ENCODE measurements at regions not wholly inside any gene's neighbourhood (a gene's known extent, or its start where the extent isn't known, plus 50 kb on each side); places are given as distances from the start of the nearest gene placed in this dataset.
A peak's percentile ranks its signal among the peaks of the same experiment; 100 is the strongest.
"Not testable (repeated sequence)": the region's sequence is repeated elsewhere in the genome, so short reads cannot be mapped to it uniquely, and the experiment has no call there.

DNA sequence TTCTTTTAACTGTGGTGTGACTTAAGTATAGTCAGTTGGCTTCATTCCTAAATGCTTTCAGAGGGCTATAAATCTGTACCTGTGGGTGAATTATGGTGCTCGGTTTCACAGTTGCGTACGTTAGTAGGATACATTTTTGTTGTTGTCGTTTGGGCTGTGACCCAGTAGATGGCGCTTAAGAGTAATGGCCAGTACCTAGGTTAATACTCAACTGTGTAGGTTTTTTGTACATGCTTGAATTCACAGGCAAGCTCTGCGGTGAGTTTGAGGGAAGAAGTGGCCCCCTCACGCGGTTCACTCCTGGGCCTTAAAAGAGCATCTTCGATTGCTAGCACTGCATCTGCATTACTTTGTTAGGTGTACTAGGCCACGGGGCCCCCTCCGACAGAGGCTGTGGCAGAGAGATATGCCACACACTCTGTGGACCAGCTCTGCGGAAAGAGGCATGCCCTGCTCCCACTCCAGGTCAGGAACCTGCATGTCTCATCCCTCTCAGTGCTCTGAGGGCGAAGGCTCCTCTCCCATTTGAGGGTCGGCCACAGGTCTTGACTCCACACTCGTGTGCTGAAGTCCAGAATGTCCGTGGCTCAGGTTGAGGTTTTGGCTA is 224.6 kb upstream of the TBL1Y start:
- not testable (repeated sequence) for H3K18ac ChIP-seq (ENCODE audit: low read length); H2AK5ac ChIP-seq (ENCODE audit: low read length); H3K56ac ChIP-seq (ENCODE audit: low read length); H3K27ac ChIP-seq (ENCODE audit: low read depth, low read length); H4K8ac ChIP-seq (ENCODE audit: low read depth, low read length); H3K4me3 ChIP-seq (ENCODE audit: low read length); H2BK120ac ChIP-seq (ENCODE audit: low read depth, low read length); H2BK15ac ChIP-seq (replicated peaks; ENCODE audit: low read depth); H3K4me2 ChIP-seq (ENCODE audit: low read length); H3K9ac ChIP-seq (ENCODE audit: low read length); H2BK5ac ChIP-seq (ENCODE audit: low read length); H3K27me3 ChIP-seq (ENCODE audit: insufficient read depth, low read length, poor library complexity); H3K79me1 ChIP-seq (ENCODE audit: low read length); H3K4ac ChIP-seq (ENCODE audit: low read depth, low read length); H3K36me3 ChIP-seq (ENCODE audit: control insufficient read depth, insufficient read depth, low read length); H3K79me2 ChIP-seq (ENCODE audit: control insufficient read depth, insufficient read depth, low read length); H4K5ac ChIP-seq (ENCODE audit: low read length); DNase-seq; H3K23ac ChIP-seq (ENCODE audit: low read length); H3K4me1 ChIP-seq (ENCODE audit: control insufficient read depth, low read depth, low read length)
- no CpG with 5 or more reads among the region's 16 CpGs for WGBS (ENCODE audit: extremely low coverage, insufficient coverage, low lambda C conversion rate)

DNA sequence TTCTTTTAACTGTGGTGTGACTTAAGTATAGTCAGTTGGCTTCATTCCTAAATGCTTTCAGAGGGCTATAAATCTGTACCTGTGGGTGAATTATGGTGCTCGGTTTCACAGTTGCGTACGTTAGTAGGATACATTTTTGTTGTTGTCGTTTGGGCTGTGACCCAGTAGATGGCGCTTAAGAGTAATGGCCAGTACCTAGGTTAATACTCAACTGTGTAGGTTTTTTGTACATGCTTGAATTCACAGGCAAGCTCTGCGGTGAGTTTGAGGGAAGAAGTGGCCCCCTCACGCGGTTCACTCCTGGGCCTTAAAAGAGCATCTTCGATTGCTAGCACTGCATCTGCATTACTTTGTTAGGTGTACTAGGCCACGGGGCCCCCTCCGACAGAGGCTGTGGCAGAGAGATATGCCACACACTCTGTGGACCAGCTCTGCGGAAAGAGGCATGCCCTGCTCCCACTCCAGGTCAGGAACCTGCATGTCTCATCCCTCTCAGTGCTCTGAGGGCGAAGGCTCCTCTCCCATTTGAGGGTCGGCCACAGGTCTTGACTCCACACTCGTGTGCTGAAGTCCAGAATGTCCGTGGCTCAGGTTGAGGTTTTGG is 208.8 kb upstream of the TBL1Y start:
- not testable (repeated sequence) for H3K4ac ChIP-seq (ENCODE audit: low read depth, low read length); H2AK5ac ChIP-seq (ENCODE audit: low read length); H2BK15ac ChIP-seq (replicated peaks; ENCODE audit: low read depth); DNase-seq; H4K8ac ChIP-seq (ENCODE audit: low read depth, low read length); H2BK5ac ChIP-seq (ENCODE audit: low read length); H3K4me1 ChIP-seq (ENCODE audit: control insufficient read depth, low read depth, low read length); H3K23ac ChIP-seq (ENCODE audit: low read length); H3K9ac ChIP-seq (ENCODE audit: low read length); H3K79me2 ChIP-seq (ENCODE audit: control insufficient read depth, insufficient read depth, low read length); H3K27ac ChIP-seq (ENCODE audit: low read depth, low read length); H3K27me3 ChIP-seq (ENCODE audit: insufficient read depth, low read length, poor library complexity); H3K18ac ChIP-seq (ENCODE audit: low read length); H3K36me3 ChIP-seq (ENCODE audit: control insufficient read depth, insufficient read depth, low read length); H4K5ac ChIP-seq (ENCODE audit: low read length); H3K79me1 ChIP-seq (ENCODE audit: low read length); H3K56ac ChIP-seq (ENCODE audit: low read length); H3K4me3 ChIP-seq (ENCODE audit: low read length); H2BK120ac ChIP-seq (ENCODE audit: low read depth, low read length); H3K4me2 ChIP-seq (ENCODE audit: low read length)
- WGBS (ENCODE audit: extremely low coverage, insufficient coverage, low lambda C conversion rate), result no CpG with 5 or more reads among the region's 16 CpGs

DNA sequence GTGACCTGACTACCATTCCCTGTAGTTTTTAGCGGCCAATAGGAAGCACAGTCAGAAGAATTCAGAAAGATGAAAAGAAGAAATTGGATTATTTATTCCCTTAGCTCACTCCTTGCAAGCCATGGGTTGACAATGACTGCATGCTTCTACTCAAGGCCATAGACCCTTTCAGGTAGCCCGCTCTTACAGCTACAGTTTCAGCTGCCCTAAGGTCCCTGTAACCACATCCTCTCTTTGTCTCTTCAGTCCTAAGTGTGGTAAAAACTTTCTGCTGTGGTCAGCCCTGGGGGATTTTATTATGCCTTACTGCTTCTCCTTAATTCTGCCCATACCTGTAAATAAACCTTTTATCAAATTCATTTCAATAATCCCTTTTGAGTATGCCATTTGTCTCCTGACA is 189.1 kb upstream of the TBL1Y start:
- H3K23ac ChIP-seq (ENCODE audit: low read length); H2AK5ac ChIP-seq (ENCODE audit: low read length); H3K79me1 ChIP-seq (ENCODE audit: low read length); H3K4me3 ChIP-seq (ENCODE audit: low read length); H3K4ac ChIP-seq (ENCODE audit: low read depth, low read length); H3K27ac ChIP-seq (ENCODE audit: low read depth, low read length); H4K5ac ChIP-seq (ENCODE audit: low read length); H3K56ac ChIP-seq (ENCODE audit: low read length); H3K4me2 ChIP-seq (ENCODE audit: low read length); H4K8ac ChIP-seq (ENCODE audit: low read depth, low read length); H3K79me2 ChIP-seq (ENCODE audit: control insufficient read depth, insufficient read depth, low read length); H3K27me3 ChIP-seq (ENCODE audit: insufficient read depth, low read length, poor library complexity); H3K4me1 ChIP-seq (ENCODE audit: control insufficient read depth, low read depth, low read length); DNase-seq; H3K36me3 ChIP-seq (ENCODE audit: control insufficient read depth, insufficient read depth, low read length); H2BK15ac ChIP-seq (replicated peaks; ENCODE audit: low read depth); H3K9ac ChIP-seq (ENCODE audit: low read length); H3K18ac ChIP-seq (ENCODE audit: low read length); H2BK5ac ChIP-seq (ENCODE audit: low read length); H2BK120ac ChIP-seq (ENCODE audit: low read depth, low read length): not testable (repeated sequence)
- no CpG with 5 or more reads among the region's 2 CpGs for WGBS (ENCODE audit: extremely low coverage, insufficient coverage, low lambda C conversion rate)

DNA sequence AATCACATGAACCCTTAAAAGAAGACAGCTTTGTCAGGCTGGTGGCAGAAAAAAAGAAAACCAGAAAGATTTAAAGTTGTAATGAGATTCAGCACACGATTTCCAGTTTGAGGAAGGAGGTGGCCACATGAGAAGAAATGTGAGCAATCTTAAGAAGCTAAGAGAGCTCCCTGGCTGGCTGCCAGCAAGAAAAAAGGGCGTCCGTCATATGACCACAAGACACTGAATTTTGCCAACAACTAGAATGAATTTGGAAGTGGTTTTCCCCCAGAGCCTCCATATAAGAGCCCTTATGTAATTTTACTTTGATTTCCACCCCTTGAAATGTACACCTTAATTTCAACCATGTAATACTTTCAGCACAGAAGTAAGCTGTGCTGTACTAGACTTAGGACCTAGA is 163.3 kb upstream of the TBL1Y start:
- H3K56ac ChIP-seq (ENCODE audit: low read length); H3K4me3 ChIP-seq (ENCODE audit: low read length); H2BK5ac ChIP-seq (ENCODE audit: low read length); H3K79me1 ChIP-seq (ENCODE audit: low read length); H2BK15ac ChIP-seq (replicated peaks; ENCODE audit: low read depth); H4K8ac ChIP-seq (ENCODE audit: low read depth, low read length); H3K23ac ChIP-seq (ENCODE audit: low read length); H4K5ac ChIP-seq (ENCODE audit: low read length); H3K27me3 ChIP-seq (ENCODE audit: insufficient read depth, low read length, poor library complexity); H3K9ac ChIP-seq (ENCODE audit: low read length); H3K4me2 ChIP-seq (ENCODE audit: low read length); H3K4ac ChIP-seq (ENCODE audit: low read depth, low read length); H3K36me3 ChIP-seq (ENCODE audit: control insufficient read depth, insufficient read depth, low read length); H2AK5ac ChIP-seq (ENCODE audit: low read length); H3K27ac ChIP-seq (ENCODE audit: low read depth, low read length); H3K18ac ChIP-seq (ENCODE audit: low read length); H3K4me1 ChIP-seq (ENCODE audit: control insufficient read depth, low read depth, low read length); DNase-seq; H2BK120ac ChIP-seq (ENCODE audit: low read depth, low read length); H3K79me2 ChIP-seq (ENCODE audit: control insufficient read depth, insufficient read depth, low read length): not testable (repeated sequence)
- WGBS (ENCODE audit: extremely low coverage, insufficient coverage, low lambda C conversion rate), result no CpG with 5 or more reads among the region's 3 CpGs

DNA sequence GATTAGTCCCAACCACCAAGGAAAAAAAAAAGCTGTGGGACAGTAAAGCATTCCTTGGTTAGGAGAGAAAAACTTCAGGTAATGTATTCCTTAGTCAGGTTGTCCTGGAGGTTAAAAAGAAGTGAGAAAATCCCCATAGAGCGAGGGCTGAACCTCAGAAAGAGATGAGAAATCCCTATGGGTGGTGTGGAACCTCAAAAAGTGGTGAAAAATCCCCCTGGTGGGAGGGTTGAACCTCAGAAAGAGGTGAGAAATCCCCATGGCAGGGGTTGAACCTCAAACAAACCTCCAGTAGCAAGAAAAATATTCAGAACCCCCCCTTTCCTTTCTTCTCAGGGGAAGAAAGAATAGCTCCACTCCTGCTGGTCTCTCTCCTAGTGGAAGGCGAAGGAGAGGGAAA is 128.2 kb upstream of the TBL1Y start:
- H4K8ac ChIP-seq (ENCODE audit: low read depth, low read length), result no peak overlapping the region
- WGBS (ENCODE audit: extremely low coverage, insufficient coverage, low lambda C conversion rate), result no CpG with 5 or more reads among the region's 2 CpGs
- peak overlapping the region; percentile 86 for H3K27ac ChIP-seq (ENCODE audit: low read depth, low read length)

DNA sequence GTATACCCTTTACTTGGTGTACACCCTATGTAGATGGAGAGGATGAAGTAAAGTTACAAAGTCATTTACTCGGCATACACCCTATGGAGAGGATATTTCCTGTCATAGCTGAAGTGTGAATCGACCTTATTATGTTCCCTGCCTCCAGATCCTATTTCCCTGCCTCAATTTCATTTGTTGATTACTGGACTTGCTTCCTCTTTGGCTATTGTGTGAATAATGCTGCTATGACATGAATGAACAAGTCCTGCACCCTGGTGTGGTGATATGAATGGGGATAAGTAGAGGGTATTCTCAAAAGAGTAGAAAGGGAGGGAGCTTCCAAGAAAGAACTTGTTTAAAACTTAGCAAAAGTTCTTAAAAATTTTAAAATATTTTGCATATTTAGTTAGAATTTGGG is 123.5 kb upstream of the TBL1Y start:
- H3K4me3 ChIP-seq (ENCODE audit: low read length), result no peak overlapping the region
- no peak overlapping the region for H3K9ac ChIP-seq (ENCODE audit: low read length)
- no peak overlapping the region for H4K8ac ChIP-seq (ENCODE audit: low read depth, low read length)
- no peaks in the 10 kb centered on the region for H3K79me1 ChIP-seq (ENCODE audit: low read length)
- H3K4me1 ChIP-seq (ENCODE audit: control insufficient read depth, low read depth, low read length), result no peaks in the 10 kb centered on the region
- no peak overlapping the region for H2BK5ac ChIP-seq (ENCODE audit: low read length)
- H3K56ac ChIP-seq (ENCODE audit: low read length), result no peak overlapping the region
- no peak overlapping the region for H4K5ac ChIP-seq (ENCODE audit: low read length)
- no peak overlapping the region for H2AK5ac ChIP-seq (ENCODE audit: low read length)
- no peaks in the 10 kb centered on the region for H3K79me2 ChIP-seq (ENCODE audit: control insufficient read depth, insufficient read depth, low read length)
- H2BK120ac ChIP-seq (ENCODE audit: low read depth, low read length), result no peak overlapping the region
- H3K36me3 ChIP-seq (ENCODE audit: control insufficient read depth, insufficient read depth, low read length), result no peaks in the 10 kb centered on the region
- no peak for DNase-seq
- H2BK15ac ChIP-seq (replicated peaks; ENCODE audit: low read depth), result no peak overlapping the region
- WGBS (ENCODE audit: extremely low coverage, insufficient coverage, low lambda C conversion rate), result no CpG with 5 or more reads among the region's 2 CpGs
- H3K4ac ChIP-seq (ENCODE audit: low read depth, low read length), result no peak overlapping the region
- no peak overlapping the region for H3K23ac ChIP-seq (ENCODE audit: low read length)
- no peak overlapping the region for H3K18ac ChIP-seq (ENCODE audit: low read length)
- no peaks in the 10 kb centered on the region for H3K27me3 ChIP-seq (ENCODE audit: insufficient read depth, low read length, poor library complexity)
- H3K4me2 ChIP-seq (ENCODE audit: low read length), result no peak overlapping the region
- no peak overlapping the region for H3K27ac ChIP-seq (ENCODE audit: low read depth, low read length)

More for the DNA sequence above, 128.2 kb upstream of the TBL1Y start:
- H3K4ac ChIP-seq (ENCODE audit: low read depth, low read length), result no peak overlapping the region
- H3K4me3 ChIP-seq (ENCODE audit: low read length), result no peak overlapping the region
- H3K4me1 ChIP-seq (ENCODE audit: control insufficient read depth, low read depth, low read length), result no peaks in the 10 kb centered on the region
- no peaks in the 10 kb centered on the region for H3K79me2 ChIP-seq (ENCODE audit: control insufficient read depth, insufficient read depth, low read length)
- H3K23ac ChIP-seq (ENCODE audit: low read length), result no peak overlapping the region
- H3K79me1 ChIP-seq (ENCODE audit: low read length), result no peaks in the 10 kb centered on the region
- no peak overlapping the region for H4K5ac ChIP-seq (ENCODE audit: low read length)
- peak overlapping the region; percentile 75 for H3K18ac ChIP-seq (ENCODE audit: low read length)
- no peak overlapping the region for H3K4me2 ChIP-seq (ENCODE audit: low read length)
- peak overlapping the region; percentile 76 for H3K56ac ChIP-seq (ENCODE audit: low read length)
- H3K36me3 ChIP-seq (ENCODE audit: control insufficient read depth, insufficient read depth, low read length), result no peaks in the 10 kb centered on the region
- H2AK5ac ChIP-seq (ENCODE audit: low read length), result no peak overlapping the region
- H3K9ac ChIP-seq (ENCODE audit: low read length), result no peak overlapping the region
- no peaks in the 10 kb centered on the region for H3K27me3 ChIP-seq (ENCODE audit: insufficient read depth, low read length, poor library complexity)
- H2BK120ac ChIP-seq (ENCODE audit: low read depth, low read length), result no peak overlapping the region
- no peak overlapping the region for H2BK15ac ChIP-seq (replicated peaks; ENCODE audit: low read depth)
- DNase-seq, result peak; percentile 12
- H2BK5ac ChIP-seq (ENCODE audit: low read length), result no peak overlapping the region

Data from mesendoderm (in vitro differentiated cells).